ENCODE measurements at regions not wholly inside any gene's neighbourhood (a gene's known extent, or its start where the extent isn't known, plus 50 kb on each side); places are given as distances from the start of the nearest gene placed in this dataset.
"Not testable (repeated sequence)": the region's sequence is repeated elsewhere in the genome, so short reads cannot be mapped to it uniquely, and the experiment has no call there.

GRCh38 chr7:94142281-94142680 lies 138.1 kb upstream of the BET1 start:
- no peaks in the 10 kb centered on the region for H3K4me1 ChIP-seq (ENCODE audit: control insufficient read depth, insufficient read depth, low read length)
- H3K27ac ChIP-seq (ENCODE audit: low read length) = no peak overlapping the region
- no peak overlapping the region for H3K4me3 ChIP-seq (ENCODE audit: low read length in 2 of 2)
- H3K36me3 ChIP-seq (ENCODE audit: control insufficient read depth in 2 of 2, insufficient read depth in 2 of 2, low read length in 2 of 2) = no peaks in the 10 kb centered on the region
- H3K27me3 ChIP-seq (ENCODE audit: control insufficient read depth in 1 of 2, insufficient read depth in 2 of 2, low read length in 2 of 2) = no peaks in the 10 kb centered on the region
- no peak overlapping the region for H3K9ac ChIP-seq (ENCODE audit: low read length in 2 of 2)
- no peaks in the 10 kb centered on the region for H3K9me3 ChIP-seq (ENCODE audit: control insufficient read depth in 2 of 2, low read length in 2 of 2)

- Histone ChIP-seq H3K27me3 (ENCODE audit: control insufficient read depth in 1 of 2, insufficient read depth in 2 of 2, low read length in 2 of 2) (no peaks in the 10 kb centered on the region), H3K36me3 (ENCODE audit: control insufficient read depth in 2 of 2, insufficient read depth in 2 of 2, low read length in 2 of 2) (no peaks in the 10 kb centered on the region), H3K9me3 (ENCODE audit: control insufficient read depth in 2 of 2, low read length in 2 of 2) (no peaks in the 10 kb centered on the region), H3K9ac (ENCODE audit: low read length in 2 of 2) (no peak overlapping the region), H3K4me1 (ENCODE audit: control insufficient read depth, insufficient read depth, low read length) (no peaks in the 10 kb centered on the region), H3K27ac (ENCODE audit: low read length) (no peak overlapping the region), H3K4me3 (ENCODE audit: low read length in 2 of 2) (no peak overlapping the region)
Measured at GRCh38 chr7:94145602-94146001, 141.4 kb upstream of the BET1 start.

- no peaks in the 10 kb centered on the region for H3K36me3 ChIP-seq (ENCODE audit: control insufficient read depth in 2 of 2, insufficient read depth in 2 of 2, low read length in 2 of 2)
- no peaks in the 10 kb centered on the region for H3K9me3 ChIP-seq (ENCODE audit: control insufficient read depth in 2 of 2, low read length in 2 of 2)
- no peak overlapping the region for H3K9ac ChIP-seq (ENCODE audit: low read length in 2 of 2)
- H3K4me1 ChIP-seq (ENCODE audit: control insufficient read depth, insufficient read depth, low read length) = no peaks in the 10 kb centered on the region
- no peak overlapping the region for H3K4me3 ChIP-seq (ENCODE audit: low read length in 2 of 2)
- H3K27me3 ChIP-seq (ENCODE audit: control insufficient read depth in 1 of 2, insufficient read depth in 2 of 2, low read length in 2 of 2) = no peaks in the 10 kb centered on the region
- H3K27ac ChIP-seq (ENCODE audit: low read length) = no peak overlapping the region
Measured at GRCh38 chr7:94146408-94146807, 142.3 kb upstream of the BET1 start.

- H3K4me3 ChIP-seq (ENCODE audit: low read length in 2 of 2) = no peak overlapping the region
- H3K9ac ChIP-seq (ENCODE audit: low read length in 2 of 2) = no peak overlapping the region
- H3K9me3 ChIP-seq (ENCODE audit: control insufficient read depth in 2 of 2, low read length in 2 of 2) = no peaks in the 10 kb centered on the region
- no peaks in the 10 kb centered on the region for H3K4me1 ChIP-seq (ENCODE audit: control insufficient read depth, insufficient read depth, low read length)
- H3K36me3 ChIP-seq (ENCODE audit: control insufficient read depth in 2 of 2, insufficient read depth in 2 of 2, low read length in 2 of 2) = no peaks in the 10 kb centered on the region
- no peaks in the 10 kb centered on the region for H3K27me3 ChIP-seq (ENCODE audit: control insufficient read depth in 1 of 2, insufficient read depth in 2 of 2, low read length in 2 of 2)
- H3K27ac ChIP-seq (ENCODE audit: low read length) = no peak overlapping the region
Measured at GRCh38 chr7:94149789-94150545, 145.8 kb upstream of the BET1 start.

GRCh38 chr7:94154182-94154581 lies 150.0 kb upstream of the BET1 start:
- Histone ChIP-seq H3K4me1 (ENCODE audit: control insufficient read depth, insufficient read depth, low read length) (no peaks in the 10 kb centered on the region), H3K27me3 (ENCODE audit: control insufficient read depth in 1 of 2, insufficient read depth in 2 of 2, low read length in 2 of 2) (no peaks in the 10 kb centered on the region), H3K4me3 (ENCODE audit: low read length in 2 of 2) (no peak overlapping the region), H3K9ac (ENCODE audit: low read length in 2 of 2) (no peak overlapping the region), H3K9me3 (ENCODE audit: control insufficient read depth in 2 of 2, low read length in 2 of 2) (no peaks in the 10 kb centered on the region), H3K27ac (ENCODE audit: low read length) (no peak overlapping the region), H3K36me3 (ENCODE audit: control insufficient read depth in 2 of 2, insufficient read depth in 2 of 2, low read length in 2 of 2) (no peaks in the 10 kb centered on the region)

- H3K36me3 ChIP-seq (ENCODE audit: control insufficient read depth in 2 of 2, insufficient read depth in 2 of 2, low read length in 2 of 2) = no peaks in the 10 kb centered on the region
- no peaks in the 10 kb centered on the region for H3K4me1 ChIP-seq (ENCODE audit: control insufficient read depth, insufficient read depth, low read length)
- no peaks in the 10 kb centered on the region for H3K27me3 ChIP-seq (ENCODE audit: control insufficient read depth in 1 of 2, insufficient read depth in 2 of 2, low read length in 2 of 2)
- H3K9ac ChIP-seq (ENCODE audit: low read length in 2 of 2) = no peak overlapping the region
- no peaks in the 10 kb centered on the region for H3K9me3 ChIP-seq (ENCODE audit: control insufficient read depth in 2 of 2, low read length in 2 of 2)
- H3K4me3 ChIP-seq (ENCODE audit: low read length in 2 of 2) = no peak overlapping the region
- no peak overlapping the region for H3K27ac ChIP-seq (ENCODE audit: low read length)
Measured at GRCh38 chr7:94154858-94155257, 150.7 kb upstream of the BET1 start.

GRCh38 chr7:94157659-94158306 lies 153.6 kb upstream of the BET1 start:
- H3K36me3 ChIP-seq (ENCODE audit: control insufficient read depth in 2 of 2, insufficient read depth in 2 of 2, low read length in 2 of 2); H3K27me3 ChIP-seq (ENCODE audit: control insufficient read depth in 1 of 2, insufficient read depth in 2 of 2, low read length in 2 of 2): not testable (repeated sequence)

GRCh38 chr7:94160719-94161435 lies 156.7 kb upstream of the BET1 start:
- Histone ChIP-seq H3K9me3 (ENCODE audit: control insufficient read depth in 2 of 2, low read length in 2 of 2) (no peaks in the 10 kb centered on the region), H3K27ac (ENCODE audit: low read length) (no peak overlapping the region), H3K4me1 (ENCODE audit: control insufficient read depth, insufficient read depth, low read length) (no peaks in the 10 kb centered on the region), H3K9ac (ENCODE audit: low read length in 2 of 2) (no peak overlapping the region), H3K4me3 (ENCODE audit: low read length in 2 of 2) (no peak overlapping the region), H3K27me3 (ENCODE audit: control insufficient read depth in 1 of 2, insufficient read depth in 2 of 2, low read length in 2 of 2) (no peaks in the 10 kb centered on the region), H3K36me3 (ENCODE audit: control insufficient read depth in 2 of 2, insufficient read depth in 2 of 2, low read length in 2 of 2) (no peaks in the 10 kb centered on the region)

More at GRCh38 chr7:94157659-94158306, 153.6 kb upstream of the BET1 start:
- not testable (repeated sequence) for H3K9ac ChIP-seq (ENCODE audit: low read length in 2 of 2); H3K4me3 ChIP-seq (ENCODE audit: low read length in 2 of 2); H3K9me3 ChIP-seq (ENCODE audit: control insufficient read depth in 2 of 2, low read length in 2 of 2); H3K4me1 ChIP-seq (ENCODE audit: control insufficient read depth, insufficient read depth, low read length); H3K27ac ChIP-seq (ENCODE audit: low read length)

GRCh38 chr7:94161476-94161875 lies 157.3 kb upstream of the BET1 start:
- no peaks in the 10 kb centered on the region for H3K27me3 ChIP-seq (ENCODE audit: control insufficient read depth in 1 of 2, insufficient read depth in 2 of 2, low read length in 2 of 2)
- H3K9ac ChIP-seq (ENCODE audit: low read length in 2 of 2) = no peak overlapping the region
- no peaks in the 10 kb centered on the region for H3K36me3 ChIP-seq (ENCODE audit: control insufficient read depth in 2 of 2, insufficient read depth in 2 of 2, low read length in 2 of 2)
- no peak overlapping the region for H3K4me3 ChIP-seq (ENCODE audit: low read length in 2 of 2)
- no peaks in the 10 kb centered on the region for H3K4me1 ChIP-seq (ENCODE audit: control insufficient read depth, insufficient read depth, low read length)
- no peaks in the 10 kb centered on the region for H3K9me3 ChIP-seq (ENCODE audit: control insufficient read depth in 2 of 2, low read length in 2 of 2)
- H3K27ac ChIP-seq (ENCODE audit: low read length) = no peak overlapping the region

- no peaks in the 10 kb centered on the region for H3K36me3 ChIP-seq (ENCODE audit: control insufficient read depth in 2 of 2, insufficient read depth in 2 of 2, low read length in 2 of 2)
- H3K4me1 ChIP-seq (ENCODE audit: control insufficient read depth, insufficient read depth, low read length) = no peaks in the 10 kb centered on the region
- no peak overlapping the region for H3K9ac ChIP-seq (ENCODE audit: low read length in 2 of 2)
- H3K27ac ChIP-seq (ENCODE audit: low read length) = no peak overlapping the region
- no peak overlapping the region for H3K4me3 ChIP-seq (ENCODE audit: low read length in 2 of 2)
- H3K9me3 ChIP-seq (ENCODE audit: control insufficient read depth in 2 of 2, low read length in 2 of 2) = no peaks in the 10 kb centered on the region
- H3K27me3 ChIP-seq (ENCODE audit: control insufficient read depth in 1 of 2, insufficient read depth in 2 of 2, low read length in 2 of 2) = no peaks in the 10 kb centered on the region
Measured at GRCh38 chr7:94169682-94170081, 165.5 kb upstream of the BET1 start.

GRCh38 chr7:94170836-94171235 lies 166.7 kb upstream of the BET1 start:
- no peaks in the 10 kb centered on the region for H3K36me3 ChIP-seq (ENCODE audit: control insufficient read depth in 2 of 2, insufficient read depth in 2 of 2, low read length in 2 of 2)
- H3K27ac ChIP-seq (ENCODE audit: low read length) = no peak overlapping the region
- H3K27me3 ChIP-seq (ENCODE audit: control insufficient read depth in 1 of 2, insufficient read depth in 2 of 2, low read length in 2 of 2) = no peaks in the 10 kb centered on the region
- H3K9me3 ChIP-seq (ENCODE audit: control insufficient read depth in 2 of 2, low read length in 2 of 2) = no peaks in the 10 kb centered on the region
- no peak overlapping the region for H3K4me3 ChIP-seq (ENCODE audit: low read length in 2 of 2)
- H3K4me1 ChIP-seq (ENCODE audit: control insufficient read depth, insufficient read depth, low read length) = no peaks in the 10 kb centered on the region
- no peak overlapping the region for H3K9ac ChIP-seq (ENCODE audit: low read length in 2 of 2)

Measured in stomach smooth muscle (tissue), 2 donors.